Mesenteric fat pad (tissue), 1 donor: ENCODE measurements at regions not wholly inside any gene's neighbourhood (a gene's known extent, or its start where the extent isn't known, plus 50 kb on each side); places are given as distances from the start of the nearest gene placed in this dataset.
"Not testable (repeated sequence)": the region's sequence is repeated elsewhere in the genome, so short reads cannot be mapped to it uniquely, and the experiment has no call there.

ENCODE experiments used
- DNase-seq: peaks from one replicate; pipeline ENCODE4 v3.0.0-alpha.2; 2020; ENCODE audit warnings: low spot score
- donor health status: DM: yes; HTN: yes; CAD: no.

DNA sequence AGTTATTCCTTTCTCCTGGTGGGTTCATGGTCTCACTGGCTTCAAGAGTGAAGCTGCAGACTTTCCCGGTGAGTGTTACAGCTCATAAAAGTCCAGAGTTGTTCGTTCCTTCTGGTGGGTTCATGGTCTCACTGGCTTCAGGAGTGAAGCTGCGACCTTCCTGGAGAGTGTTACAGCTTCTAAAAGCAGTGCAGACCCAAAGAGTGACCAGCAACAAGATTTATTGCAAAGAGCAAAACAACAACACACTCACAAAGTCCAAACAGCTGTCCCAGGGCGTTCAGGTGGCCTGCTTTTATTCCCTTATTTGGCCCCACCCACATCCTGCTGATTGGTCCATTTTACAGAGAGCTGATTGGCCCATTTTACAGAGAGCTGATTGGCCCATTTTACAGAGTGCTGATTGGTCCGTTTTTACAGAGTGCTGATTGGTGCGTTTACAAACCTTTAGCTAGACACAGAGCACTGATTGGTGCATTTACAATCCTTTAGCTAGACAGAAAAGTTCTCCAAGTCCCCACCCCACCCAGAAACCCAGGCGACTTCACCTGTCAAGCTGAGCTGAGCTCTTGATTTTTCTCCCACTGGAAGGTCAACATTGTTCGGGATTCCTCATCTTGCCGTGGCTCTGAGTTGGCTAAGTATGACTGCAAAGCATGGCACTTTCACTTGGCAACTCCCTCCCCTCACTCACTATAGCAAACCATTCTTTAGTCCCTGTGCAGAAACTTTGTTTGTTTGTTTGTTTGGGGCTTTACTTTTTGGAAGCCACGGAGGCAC lies 87.3 kb upstream of the EEPD1 start:
- not testable (repeated sequence) for DNase-seq

DNA sequence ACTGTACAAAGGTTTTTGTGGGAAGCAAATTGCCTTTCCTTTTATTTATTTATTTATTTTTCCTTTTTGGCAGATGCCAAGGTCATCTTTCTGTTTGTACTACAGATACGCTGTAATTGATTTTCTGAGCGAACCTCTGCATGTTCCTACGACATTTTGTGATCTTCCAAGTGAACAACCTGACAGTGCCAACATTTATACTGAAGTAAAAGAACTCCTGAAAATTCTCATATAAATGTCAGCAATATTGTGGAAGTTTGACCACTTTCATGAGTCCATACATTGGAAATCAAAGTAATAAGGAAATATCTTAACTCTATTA lies 86.8 kb upstream of the EEPD1 start:
- DNase-seq = no peak

- no peak for DNase-seq
Measured at GRCh38 chr7:36070230-36070629, 82.8 kb upstream of the EEPD1 start.

GRCh38 chr7:36071605-36072004 lies 81.4 kb upstream of the EEPD1 start:
- no peak for DNase-seq

- no peak for DNase-seq
Measured at GRCh38 chr7:36072620-36073019, 80.4 kb upstream of the EEPD1 start.

GRCh38 chr7:36075561-36075960 lies 77.5 kb upstream of the EEPD1 start:
- DNase-seq = no peak

DNA sequence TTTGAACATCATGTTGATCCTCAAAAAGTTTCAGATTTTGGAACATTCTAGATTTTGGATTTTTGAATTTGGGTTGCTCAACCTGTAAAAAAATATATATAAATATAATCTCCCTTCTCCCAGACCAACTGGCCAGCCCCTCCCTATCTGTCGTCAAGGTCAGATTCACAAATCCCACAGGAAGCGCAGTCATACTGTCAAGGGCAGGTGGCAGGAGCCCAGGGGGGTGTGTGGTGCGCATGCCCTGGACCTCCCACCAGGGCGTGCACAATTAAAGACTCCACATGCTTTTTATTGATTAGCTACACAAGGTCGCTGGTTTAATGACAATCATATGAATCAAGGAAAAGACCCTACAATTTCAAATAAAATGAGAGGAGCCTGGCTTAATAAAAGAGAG lies 77.0 kb upstream of the EEPD1 start:
- DNase-seq = no peak

GRCh38 chr7:36078816-36079360 lies 74.2 kb upstream of the EEPD1 start:
- DNase-seq = no peak

DNA sequence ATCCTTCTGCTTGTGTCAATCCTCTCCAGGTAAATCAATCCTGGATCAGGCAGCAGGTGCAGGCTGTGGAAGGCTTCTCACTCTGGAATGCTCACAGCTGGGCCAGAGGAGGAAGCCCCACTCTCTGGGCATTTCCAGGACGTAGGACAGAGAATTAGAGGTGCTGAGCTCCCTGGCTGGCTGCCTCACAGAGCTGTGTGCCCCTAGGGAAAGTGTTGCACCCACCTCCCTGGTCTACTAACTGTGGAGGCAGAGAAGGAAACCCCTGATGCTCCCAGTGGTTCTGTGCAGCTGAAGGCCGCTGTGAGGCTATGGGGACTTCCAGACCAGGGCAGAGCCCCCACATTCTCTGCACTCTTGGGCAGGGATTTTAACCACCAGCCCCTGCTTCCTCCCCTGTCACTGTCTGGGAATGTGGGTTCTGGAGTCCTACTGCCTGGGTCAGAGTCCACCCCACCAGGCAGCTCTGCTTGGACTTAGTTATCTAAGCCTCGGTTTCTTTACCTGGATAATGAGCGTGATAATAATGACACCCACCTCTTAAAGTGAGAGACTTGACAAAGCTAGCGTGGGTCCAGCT lies 73.5 kb upstream of the EEPD1 start:
- DNase-seq = no peak

DNA sequence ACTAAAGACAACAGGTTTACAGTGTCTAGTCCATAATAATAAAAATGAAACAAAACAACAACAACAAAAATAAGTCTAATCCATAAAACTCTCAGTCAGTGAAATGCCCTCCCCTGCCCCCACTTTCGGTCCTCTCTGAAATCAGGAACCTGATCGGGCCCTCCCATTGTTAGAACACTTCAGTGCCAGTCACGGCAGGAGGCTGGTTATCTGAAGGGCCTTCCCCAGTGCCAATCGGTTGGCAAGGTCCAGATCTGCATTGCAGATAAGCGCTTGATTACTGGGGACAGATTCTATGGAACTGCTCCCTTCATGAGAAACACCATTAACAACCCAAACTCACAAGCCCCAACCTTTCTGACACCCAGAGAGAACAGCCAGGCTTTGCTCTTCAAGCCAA lies 72.2 kb upstream of the EEPD1 start:
- DNase-seq = no peak

DNA sequence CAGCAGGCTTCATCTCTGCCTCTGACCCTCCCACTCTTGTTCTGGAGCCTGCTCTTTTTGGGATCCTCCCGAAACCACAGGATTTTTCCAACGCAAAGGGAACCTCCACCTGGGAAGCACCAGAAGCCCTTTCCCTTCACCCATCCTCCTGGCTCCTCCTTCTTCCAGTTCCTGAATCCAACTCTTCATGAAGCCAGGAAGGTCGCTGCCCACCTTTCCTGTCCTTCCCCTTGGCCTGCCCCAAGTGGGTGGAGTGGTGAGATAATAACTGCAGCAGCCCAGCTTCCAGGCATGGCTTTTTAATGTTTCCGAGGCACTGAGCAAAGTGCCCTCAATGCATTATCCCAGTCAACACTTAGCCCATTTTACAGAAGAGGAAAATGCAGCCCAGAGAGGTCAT lies 70.8 kb upstream of the EEPD1 start:
- no peak for DNase-seq

DNA sequence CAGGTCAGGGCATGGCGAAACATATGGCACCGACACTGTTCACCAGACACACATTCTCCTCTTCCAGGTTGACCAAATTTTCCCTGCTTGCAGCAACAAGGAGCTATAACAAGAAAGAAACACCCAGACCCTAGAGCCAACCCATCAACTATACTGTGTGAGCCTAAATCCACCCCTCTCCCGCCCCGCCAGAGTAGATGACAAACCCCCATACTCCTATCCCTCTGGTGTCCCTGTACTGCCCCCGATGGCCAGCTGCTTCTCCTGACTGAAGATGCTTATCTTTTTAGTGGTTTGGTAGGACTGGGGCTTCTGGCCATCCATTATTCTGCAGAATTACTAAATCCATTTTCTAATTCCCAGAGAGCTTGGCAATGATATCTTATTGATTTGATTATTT lies 70.1 kb upstream of the EEPD1 start:
- DNase-seq = no peak

DNA sequence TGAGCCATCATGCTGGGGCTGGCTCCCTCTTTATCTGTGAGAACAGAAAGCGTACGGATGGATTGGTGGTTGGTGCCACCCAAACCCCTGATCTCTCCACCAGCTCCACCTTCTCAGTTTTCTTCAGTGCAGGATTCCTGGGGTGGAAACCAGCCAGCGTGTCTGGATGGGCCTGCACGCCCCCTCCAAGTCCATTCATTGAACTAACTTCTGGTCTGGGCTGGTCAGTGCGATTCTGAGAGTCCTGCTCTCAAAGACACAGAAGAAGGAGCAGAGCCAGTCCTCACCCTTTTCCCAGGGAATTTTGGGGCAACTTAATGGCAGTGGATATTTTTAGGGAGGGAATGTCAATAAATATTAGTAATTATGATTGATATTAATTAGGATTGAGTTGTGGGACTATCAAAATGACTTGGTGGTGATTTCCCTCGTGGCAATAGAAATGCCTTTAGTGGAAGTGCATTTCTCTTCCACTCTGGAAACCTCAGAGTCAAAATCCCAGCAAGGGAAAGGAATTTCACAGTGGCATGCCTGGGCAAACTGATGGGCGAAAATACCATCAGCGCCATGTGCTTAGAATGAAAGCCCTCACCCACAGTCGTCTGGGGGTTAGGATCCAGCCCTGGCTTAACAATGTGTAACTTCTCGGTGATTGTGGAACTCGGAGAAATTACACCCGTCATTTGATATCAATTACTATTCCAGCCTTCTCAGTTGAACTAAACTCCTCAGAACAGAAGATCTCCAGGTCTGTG lies 69.3 kb upstream of the EEPD1 start:
- no peak for DNase-seq

DNA sequence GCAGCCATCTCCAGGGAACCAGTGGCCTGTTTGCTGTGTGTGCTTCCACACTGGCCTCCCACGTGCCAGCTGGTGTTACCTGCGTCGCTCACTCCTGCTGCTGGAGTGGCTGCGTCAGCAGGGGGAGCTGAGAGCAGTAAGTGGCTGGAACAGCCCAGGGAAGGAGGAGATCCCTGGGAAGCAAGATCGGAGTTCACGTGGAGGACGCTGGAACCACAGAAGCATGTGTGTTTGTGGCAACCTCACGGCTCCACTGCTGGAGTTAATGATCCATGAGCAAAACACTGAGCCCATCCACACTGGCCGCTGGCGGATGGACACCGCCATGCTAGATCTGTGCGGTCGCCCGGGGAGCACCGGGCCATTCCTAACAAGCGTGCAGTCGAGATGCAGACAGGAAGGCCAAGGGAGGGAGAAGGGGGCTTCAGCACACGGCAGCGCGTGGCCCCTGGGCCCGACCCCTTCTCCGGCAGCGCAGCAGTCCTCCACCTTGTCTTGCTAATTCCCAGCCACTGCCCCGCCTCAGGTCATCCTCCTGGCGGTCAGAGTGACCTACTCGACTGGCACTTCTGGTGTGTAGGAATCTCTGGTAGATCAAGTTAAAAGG lies 68.5 kb upstream of the EEPD1 start:
- no peak for DNase-seq

GRCh38 chr7:36085096-36085495 lies 68.0 kb upstream of the EEPD1 start:
- peak; percentile 89 for DNase-seq

GRCh38 chr7:36086571-36086970 lies 66.5 kb upstream of the EEPD1 start:
- DNase-seq = no peak

DNA sequence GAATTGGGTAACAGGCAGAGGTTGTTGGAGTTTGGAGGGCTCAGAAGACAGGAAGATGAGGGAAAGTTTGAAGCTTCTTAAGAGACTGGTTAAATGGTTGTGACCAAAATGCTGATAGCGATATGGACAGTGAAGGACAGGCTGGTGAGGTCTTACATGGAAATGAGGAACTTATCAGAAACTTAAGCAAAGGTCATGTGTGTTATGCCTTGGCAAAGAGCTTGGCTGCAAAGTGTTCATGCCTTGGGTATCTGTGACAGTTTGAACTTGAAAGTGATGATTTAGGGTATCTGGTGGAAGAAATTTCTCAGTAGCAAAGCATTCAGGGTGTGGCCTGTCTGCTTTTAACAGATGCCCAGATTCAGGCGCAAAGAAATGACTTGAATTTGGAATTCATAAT lies 64.5 kb upstream of the EEPD1 start:
- no peak for DNase-seq

- DNase-seq = no peak
Measured at GRCh38 chr7:36088966-36089365, 64.1 kb upstream of the EEPD1 start.

- no peak for DNase-seq
Measured at GRCh38 chr7:36090976-36091873, 61.8 kb upstream of the EEPD1 start.

DNA sequence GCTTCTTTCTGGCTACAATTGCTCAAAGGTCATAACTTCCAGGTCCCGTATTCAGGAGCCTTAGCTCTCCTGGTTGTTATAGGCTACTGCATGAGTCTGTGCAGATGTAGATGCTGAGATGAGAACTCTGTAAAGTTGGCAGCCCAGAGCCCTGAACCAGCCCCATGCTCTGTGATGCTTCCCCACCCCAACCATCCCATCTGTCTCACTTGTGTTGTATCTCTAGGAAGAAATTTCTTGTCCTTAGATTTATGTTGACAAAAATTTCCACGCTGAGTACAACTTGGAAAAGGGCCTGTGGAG lies 61.2 kb upstream of the EEPD1 start:
- no peak for DNase-seq

DNA sequence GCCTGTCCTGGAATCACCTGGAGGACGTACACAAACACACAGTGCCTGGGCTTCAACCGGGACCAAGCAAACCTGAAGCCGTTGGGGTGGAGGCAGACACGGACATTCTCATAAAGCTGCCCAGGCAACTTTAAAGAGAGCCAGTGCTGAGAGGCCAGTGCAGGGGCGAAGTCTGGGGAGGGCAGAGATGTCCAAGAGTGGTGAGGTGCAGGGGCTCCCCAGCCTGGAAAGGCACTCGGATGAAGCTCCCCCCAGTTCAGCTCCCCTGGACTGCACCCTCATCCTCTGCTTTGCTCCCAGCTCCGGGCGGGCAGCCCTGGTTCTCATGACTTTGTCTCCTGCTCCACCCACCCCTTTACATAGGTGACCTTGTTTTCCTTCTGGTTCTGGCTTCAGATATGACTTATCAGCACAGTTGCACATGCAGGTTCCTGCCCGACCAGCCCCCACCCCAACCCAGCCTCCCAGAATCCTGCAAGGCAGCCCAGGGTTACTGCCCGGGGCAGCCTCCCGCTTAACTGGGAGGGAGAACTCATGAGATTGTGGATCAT lies 60.8 kb upstream of the EEPD1 start:
- no peak for DNase-seq
